HG02981 (cell line): ENCODE measurements at regions not wholly inside any gene's neighbourhood (a gene's known extent, or its start where the extent isn't known, plus 50 kb on each side); places are given as distances from the start of the nearest gene placed in this dataset.

ENCODE experiments used
- ATAC-seq: cut with Tn5 transposase; IDR thresholded peaks from one replicate; pipeline ENCODE4 v1.9.1; 2021; ENCODE audit warnings: mild to moderate bottlenecking, moderate library complexity; ENCODE audit not compliant: unreplicated experiment

GRCh38 chr10:128820663-128821062 is 646.4 kb upstream of the MGMT start:
- no peak for ATAC-seq

- ATAC-seq, result no peak
These were observed 643.8 kb upstream of the MGMT start for GRCh38 chr10:128823201-128823600.

- ATAC-seq, result no peak
These were observed 641.4 kb upstream of the MGMT start for GRCh38 chr10:128825626-128826025.

GRCh38 chr10:128833671-128834070 is 633.4 kb upstream of the MGMT start:
- ATAC-seq, result no peak

GRCh38 chr10:128835361-128835760 is 631.7 kb upstream of the MGMT start:
- no peak for ATAC-seq

- no peak for ATAC-seq
These were observed 629.6 kb upstream of the MGMT start for GRCh38 chr10:128837478-128837877.

GRCh38 chr10:128839134-128839533 is 627.9 kb upstream of the MGMT start:
- ATAC-seq, result no peak

GRCh38 chr10:128839701-128840100 is 627.3 kb upstream of the MGMT start:
- ATAC-seq, result no peak

GRCh38 chr10:128843972-128844371 is 623.1 kb upstream of the MGMT start:
- no peak for ATAC-seq

GRCh38 chr10:128846927-128847326 is 620.1 kb upstream of the MGMT start:
- no peak for ATAC-seq

GRCh38 chr10:128848810-128849209 is 618.2 kb upstream of the MGMT start:
- ATAC-seq, result no peak

GRCh38 chr10:128850647-128851046 is 616.4 kb upstream of the MGMT start:
- ATAC-seq, result no peak

GRCh38 chr10:128851281-128851680 is 615.8 kb upstream of the MGMT start:
- ATAC-seq, result no peak

- ATAC-seq, result no peak
These were observed 615.3 kb upstream of the MGMT start for GRCh38 chr10:128851726-128852125.

GRCh38 chr10:128852449-128852848 is 614.6 kb upstream of the MGMT start:
- no peak for ATAC-seq

GRCh38 chr10:128852902-128853301 is 614.1 kb upstream of the MGMT start:
- ATAC-seq, result no peak

- ATAC-seq, result no peak
These were observed 613.5 kb upstream of the MGMT start for GRCh38 chr10:128853537-128853936.

GRCh38 chr10:128854204-128854603 is 612.8 kb upstream of the MGMT start:
- no peak for ATAC-seq

- ATAC-seq, result no peak
These were observed 612.1 kb upstream of the MGMT start for GRCh38 chr10:128854963-128855362.

- no peak for ATAC-seq
These were observed 611.2 kb upstream of the MGMT start for GRCh38 chr10:128855618-128856428.

GRCh38 chr10:128859738-128860386 is 607.2 kb upstream of the MGMT start:
- no peak for ATAC-seq

GRCh38 chr10:128860574-128860973 is 606.5 kb upstream of the MGMT start:
- ATAC-seq, result no peak
